ENCODE measurements at regions not wholly inside any gene's neighbourhood (a gene's known extent, or its start where the extent isn't known, plus 50 kb on each side); places are given as distances from the start of the nearest gene placed in this dataset.

- no peak for TF ChIP-seq CEBPB (IDR thresholded peaks at IDR 0.05)
- TF ChIP-seq USF1 (IDR thresholded peaks at IDR 0.05) = no peak
- TF ChIP-seq FOXM1 (IDR thresholded peaks at IDR 0.05; ENCODE audit: borderline replicate concordance, low read depth) = no peak
These were observed 54.7 kb upstream of the EGFR start for GRCh38 chr7:54964136-54964535.

GRCh38 chr7:54967377-54967776, 51.4 kb upstream of the EGFR start:
- TF ChIP-seq NFIC (IDR thresholded peaks at IDR 0.05) = peak; percentile 97
- TF ChIP-seq USF1 (IDR thresholded peaks at IDR 0.05) = peak; percentile 94
- peak; percentile 99 for TF ChIP-seq CEBPB (IDR thresholded peaks at IDR 0.05)
- TF ChIP-seq FOXM1 (IDR thresholded peaks at IDR 0.05; ENCODE audit: borderline replicate concordance, low read depth) = peak; percentile 89
- no peak for TF ChIP-seq REST (IDR thresholded peaks at IDR 0.05; ENCODE audit: low read depth)
- no peak for TF ChIP-seq YY1 (IDR thresholded peaks at IDR 0.05; ENCODE audit: low read depth)
- no peak for TF ChIP-seq EGR1 (IDR thresholded peaks at IDR 0.05)
- TF ChIP-seq TCF12 (IDR thresholded peaks at IDR 0.05; ENCODE audit: low read depth) = peak; percentile 97
- peak; percentile 100 for TF ChIP-seq TEAD4 (IDR thresholded peaks at IDR 0.05)
- peak; percentile 37; the same call in 1 of the 2 replicates for TF ChIP-seq RAD21 (IDR thresholded peaks at IDR 0.05; ENCODE audit: low read depth)
- TF ChIP-seq TAF1 (IDR thresholded peaks at IDR 0.05; ENCODE audit: low read depth) = no peak
- no peak for TF ChIP-seq CREB1 (IDR thresholded peaks at IDR 0.05; ENCODE audit: low read depth)
- peak; percentile 95 for TF ChIP-seq EP300 (IDR thresholded peaks at IDR 0.05; ENCODE audit: borderline replicate concordance)
- TF ChIP-seq MAX (IDR thresholded peaks at IDR 0.05) = peak; percentile 92
- TF ChIP-seq ZBTB7A (IDR thresholded peaks at IDR 0.05; ENCODE audit: low read depth) = no peak

- TF ChIP-seq EGR1 (IDR thresholded peaks at IDR 0.05) (no peak), NFIC (IDR thresholded peaks at IDR 0.05) (no peak), FOXM1 (IDR thresholded peaks at IDR 0.05; ENCODE audit: borderline replicate concordance, low read depth) (no peak), CEBPB (IDR thresholded peaks at IDR 0.05) (no peak), YY1 (IDR thresholded peaks at IDR 0.05; ENCODE audit: low read depth) (no peak), ZBTB7A (IDR thresholded peaks at IDR 0.05; ENCODE audit: low read depth) (no peak), RAD21 (IDR thresholded peaks at IDR 0.05; ENCODE audit: low read depth) (no peak), TCF12 (IDR thresholded peaks at IDR 0.05; ENCODE audit: low read depth) (no peak), EP300 (IDR thresholded peaks at IDR 0.05; ENCODE audit: borderline replicate concordance) (no peak), REST (IDR thresholded peaks at IDR 0.05; ENCODE audit: low read depth) (no peak), TEAD4 (IDR thresholded peaks at IDR 0.05) (no peak), USF1 (IDR thresholded peaks at IDR 0.05) (no peak)
These were observed 50.8 kb upstream of the EGFR start for GRCh38 chr7:54968018-54968417.
